HG02938 (cell line): ENCODE measurements at regions not wholly inside any gene's neighbourhood (a gene's known extent, or its start where the extent isn't known, plus 50 kb on each side); places are given as distances from the start of the nearest gene placed in this dataset.
"Not testable (repeated sequence)": the region's sequence is repeated elsewhere in the genome, so short reads cannot be mapped to it uniquely, and the experiment has no call there.

Experiments
- ATAC-seq: cut with Tn5 transposase; IDR thresholded peaks from one replicate; pipeline ENCODE4 v1.9.1; 2021; ENCODE audit warnings: mild to moderate bottlenecking, moderate library complexity; ENCODE audit not compliant: unreplicated experiment

DNA sequence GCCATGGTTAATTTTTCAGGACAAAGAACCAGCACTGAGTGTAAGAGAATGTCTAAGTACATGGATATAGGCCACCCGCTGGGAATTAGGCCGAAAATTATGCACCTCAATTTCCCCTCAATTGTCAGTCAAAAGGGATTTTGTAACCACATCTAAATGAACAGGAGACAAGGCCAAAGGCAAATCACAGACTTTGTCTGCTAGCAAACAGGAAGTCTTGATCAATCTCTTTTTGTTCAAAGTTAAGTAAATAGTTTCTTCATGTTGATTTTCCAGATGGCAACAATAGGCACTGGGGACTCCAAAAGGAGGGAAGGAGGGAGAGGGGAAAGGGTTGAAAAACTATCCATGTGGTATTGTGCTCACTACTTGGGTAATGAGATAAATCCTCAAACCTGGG is 276.0 kb downstream of the COG6 start:
- ATAC-seq, result no peak

- not testable (repeated sequence) for ATAC-seq
These were observed 277.1 kb downstream of the COG6 start for GRCh38 chr13:39932514-39932913.

DNA sequence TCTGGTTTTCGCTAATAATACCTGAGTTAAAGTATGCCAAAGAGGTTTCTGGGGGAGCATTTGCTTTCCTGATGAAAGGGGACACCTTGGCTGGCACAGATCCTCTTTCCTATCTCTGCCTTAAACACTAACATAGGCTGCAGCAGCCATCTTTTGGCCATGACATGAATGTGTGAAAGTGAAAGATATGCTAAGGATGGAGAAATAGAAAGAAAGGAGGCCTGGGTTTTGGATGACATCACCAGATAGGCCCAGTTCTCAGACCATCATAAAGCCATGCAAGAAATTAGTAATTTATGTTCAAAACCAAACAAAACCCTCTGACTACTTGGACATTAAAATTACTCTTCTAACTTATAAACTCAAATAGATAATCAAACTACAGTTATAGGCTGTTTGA is 279.7 kb downstream of the COG6 start:
- peak; percentile 68 for ATAC-seq

DNA sequence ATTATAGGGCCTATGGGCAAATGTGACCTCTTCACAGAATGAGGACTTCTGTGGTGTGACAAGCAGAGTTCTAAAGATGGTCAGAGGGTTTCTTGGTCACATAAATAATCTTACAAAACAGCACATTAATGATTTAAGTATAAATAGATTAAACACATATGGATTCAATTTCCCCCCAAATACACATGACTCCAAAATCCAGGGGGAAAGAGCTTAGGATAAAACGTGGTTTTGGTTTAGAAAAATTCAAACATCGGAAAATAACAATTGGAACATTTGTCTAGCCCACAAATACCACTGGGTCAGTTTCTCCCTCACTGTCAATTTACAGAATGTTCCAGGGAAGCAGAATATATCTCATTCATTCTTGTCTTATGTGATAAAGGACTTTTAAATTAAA is 283.1 kb downstream of the COG6 start:
- ATAC-seq, result no peak

GRCh38 chr13:39941236-39941635 is 285.8 kb downstream of the COG6 start:
- no peak for ATAC-seq

GRCh38 chr13:39941911-39942551 is 286.6 kb downstream of the COG6 start:
- no peak for ATAC-seq

GRCh38 chr13:39942552-39943273 is 287.3 kb downstream of the COG6 start:
- peak; percentile 89 for ATAC-seq

GRCh38 chr13:39943711-39944110 is 288.2 kb downstream of the COG6 start:
- ATAC-seq, result no peak

DNA sequence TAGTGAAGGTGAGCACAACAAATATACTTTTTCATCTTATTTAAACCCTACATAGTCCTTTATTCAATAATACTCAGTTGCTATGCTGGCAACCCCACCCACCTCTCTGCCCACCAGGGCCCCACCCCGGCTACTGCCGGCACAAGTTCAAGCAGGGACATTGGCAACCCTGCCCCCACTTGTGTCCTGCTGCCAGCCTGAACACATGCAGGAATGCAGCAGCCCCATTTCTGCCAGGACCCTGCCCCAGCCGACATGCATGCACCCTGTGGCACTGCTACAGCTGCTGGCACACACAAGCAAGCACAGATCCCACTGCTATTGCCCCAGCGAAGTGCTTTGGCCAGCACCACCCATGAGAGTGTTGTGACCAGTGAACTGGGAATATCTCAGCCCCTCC is 289.8 kb downstream of the COG6 start:
- no peak for ATAC-seq

- ATAC-seq, result no peak
These were observed 291.3 kb downstream of the COG6 start for GRCh38 chr13:39946769-39947168.

DNA sequence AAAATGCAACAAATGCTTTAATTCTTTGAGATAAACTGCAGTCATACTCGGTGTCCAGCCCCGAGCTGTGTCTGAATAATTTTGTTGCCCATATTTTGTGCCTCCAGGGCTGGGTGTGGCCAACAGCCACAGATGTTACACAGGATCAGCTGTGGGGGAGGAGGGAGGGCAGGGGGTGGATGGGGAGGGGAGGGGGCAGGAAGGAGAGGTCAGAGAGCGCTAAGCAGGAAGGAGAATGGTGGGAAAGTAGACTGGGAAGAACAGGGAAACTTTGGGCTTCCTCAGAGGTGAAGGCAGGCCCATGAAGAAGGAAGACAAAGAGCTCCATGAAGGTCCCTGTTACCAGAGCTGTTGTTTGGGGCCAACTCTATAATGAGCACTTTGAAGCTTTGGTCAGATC is 295.8 kb downstream of the COG6 start:
- no peak for ATAC-seq

- ATAC-seq, result no peak
These were observed 297.1 kb downstream of the COG6 start for GRCh38 chr13:39952249-39953233.

- no peak for ATAC-seq
These were observed 299.0 kb downstream of the COG6 start for GRCh38 chr13:39954476-39954875.

GRCh38 chr13:39955560-39955959 is 300.1 kb downstream of the COG6 start:
- ATAC-seq, result peak; percentile 33

- peak; percentile 76 for ATAC-seq
These were observed 300.6 kb downstream of the COG6 start for GRCh38 chr13:39956036-39956435.

GRCh38 chr13:39957868-39958677 is 302.6 kb downstream of the COG6 start:
- no peak for ATAC-seq

DNA sequence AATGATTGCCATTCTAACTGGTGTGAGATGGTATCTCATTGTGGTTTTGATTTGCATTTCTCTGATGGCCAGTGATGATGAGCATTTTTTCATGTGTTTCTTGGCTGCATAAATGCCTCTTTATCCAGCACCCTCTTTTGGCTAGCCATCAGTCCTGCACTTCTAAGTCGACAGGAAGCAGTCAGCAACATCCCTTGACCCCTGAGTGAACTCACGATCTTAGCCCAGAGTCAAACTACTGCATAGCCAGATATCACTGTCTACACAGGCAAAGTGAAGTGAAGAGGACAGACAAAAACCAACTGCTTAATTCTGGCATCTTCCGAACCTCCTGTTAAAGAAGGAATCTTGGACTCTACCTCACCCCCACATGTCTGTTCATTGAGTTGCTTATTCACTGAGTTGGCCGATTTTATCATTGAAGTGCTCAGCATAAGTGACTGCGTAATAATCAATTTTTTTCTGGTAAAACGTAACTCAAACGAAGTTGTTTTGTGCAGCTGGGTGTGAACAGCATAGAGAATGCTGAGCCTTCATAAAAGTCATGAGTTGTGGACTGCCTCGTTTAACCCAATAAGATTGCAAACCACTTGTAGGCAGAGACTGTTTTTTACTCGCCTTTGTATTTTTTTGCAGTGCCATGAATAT is 304.2 kb downstream of the COG6 start:
- ATAC-seq, result no peak

GRCh38 chr13:39960191-39960590 is 304.7 kb downstream of the COG6 start:
- ATAC-seq, result no peak

- no peak for ATAC-seq
These were observed 305.6 kb downstream of the COG6 start for GRCh38 chr13:39961036-39961435.

DNA sequence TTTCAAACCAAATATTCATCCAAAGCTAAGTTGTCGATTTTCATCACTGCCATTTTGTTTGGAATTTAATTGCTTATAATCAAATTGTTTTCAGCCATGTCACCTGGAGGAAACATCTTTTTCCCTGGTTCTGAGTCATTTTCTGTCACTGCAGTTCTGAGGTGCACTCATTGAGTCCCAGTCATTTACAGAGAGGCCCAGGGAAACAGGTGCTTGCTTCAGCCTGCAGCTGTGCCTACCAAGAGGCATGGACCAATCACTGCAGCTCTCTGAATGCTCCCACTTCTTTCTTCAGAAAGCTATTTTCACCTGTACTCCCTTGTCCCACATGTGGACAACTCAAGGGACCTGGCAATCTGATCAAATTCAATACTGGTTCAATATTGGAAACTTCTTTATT is 308.1 kb downstream of the COG6 start:
- ATAC-seq, result no peak
